Progenitor cell of endocrine pancreas (in vitro differentiated cells): ENCODE measurements at regions not wholly inside any gene's neighbourhood (a gene's known extent, or its start where the extent isn't known, plus 50 kb on each side); places are given as distances from the start of the nearest gene placed in this dataset.

ENCODE experiments used
- DNase-seq: peaks from one replicate; pipeline ENCODE4 v3.0.0; 2021; ENCODE audit warnings: low spot score; ENCODE audit not compliant: unreplicated experiment
- H3K27ac Mint-ChIP-seq: 2 replicates; pipeline ENCODE4 v1.8.0; 2021; ENCODE audit warnings: mild to moderate bottlenecking, moderate library complexity, mixed read lengths
- H3K27me3 Mint-ChIP-seq: 2 replicates; pipeline ENCODE4 v1.8.0; 2021; ENCODE audit warnings: mixed read lengths
- H3K36me3 Mint-ChIP-seq: 2 replicates; pipeline ENCODE4 v1.8.0; 2022; ENCODE audit warnings: mixed read lengths; ENCODE audit not compliant: insufficient read depth
- H3K4me1 Mint-ChIP-seq: 2 replicates; pipeline ENCODE4 v1.8.0; 2021; ENCODE audit warnings: low read depth, mixed read lengths
- H3K4me3 Mint-ChIP-seq: 2 replicates; pipeline ENCODE4 v1.8.0; 2021; ENCODE audit warnings: low read depth, mild to moderate bottlenecking, moderate library complexity, mixed read lengths
- H3K9me3 Mint-ChIP-seq: 2 replicates; pipeline ENCODE4 v1.8.0; 2021; ENCODE audit warnings: low read depth, mixed read lengths
- CTCF ChIP-seq: fragments of 200-600 bp; sonication (generic); IDR thresholded peaks from one replicate; pipeline ENCODE4 v1.5.0; 2021; ENCODE audit warnings: antibody characterized with exemption, mild to moderate bottlenecking; ENCODE audit not compliant: unreplicated experiment

GRCh38 chr2:37529830-37530415 lies 141.5 kb downstream of the CDC42EP3 start:
- no peak overlapping the region for H3K4me3 Mint-ChIP-seq
- no peaks in the 10 kb centered on the region for H3K36me3 Mint-ChIP-seq
- no peak overlapping the region for H3K27ac Mint-ChIP-seq
- TF ChIP-seq CTCF = no peak
- H3K9me3 Mint-ChIP-seq = peaks cover 3% of the 10 kb centered on the region
- DNase-seq = no peak
- no peaks in the 10 kb centered on the region for H3K27me3 Mint-ChIP-seq
- H3K4me1 Mint-ChIP-seq = peaks cover 10% of the 10 kb centered on the region

- no peak for TF ChIP-seq CTCF
- no peaks in the 10 kb centered on the region for H3K27me3 Mint-ChIP-seq
- peaks cover 7% of the 10 kb centered on the region for H3K4me1 Mint-ChIP-seq
- no peaks in the 10 kb centered on the region for H3K9me3 Mint-ChIP-seq
- no peak overlapping the region for H3K27ac Mint-ChIP-seq
- DNase-seq = no peak
- H3K36me3 Mint-ChIP-seq = peaks cover 1% of the 10 kb centered on the region
- no peak overlapping the region for H3K4me3 Mint-ChIP-seq
Observed at GRCh38 chr2:37532503-37532902, 138.9 kb downstream of the CDC42EP3 start.

- TF ChIP-seq CTCF = no peak
- H3K36me3 Mint-ChIP-seq = peaks cover 1% of the 10 kb centered on the region
- H3K27ac Mint-ChIP-seq = no peak overlapping the region
- peaks cover under 1% of the 10 kb centered on the region for H3K4me1 Mint-ChIP-seq
- no peaks in the 10 kb centered on the region for H3K9me3 Mint-ChIP-seq
- no peak for DNase-seq
- H3K4me3 Mint-ChIP-seq = no peak overlapping the region
- no peaks in the 10 kb centered on the region for H3K27me3 Mint-ChIP-seq
Observed at GRCh38 chr2:37537316-37537715, 134.1 kb downstream of the CDC42EP3 start.

GRCh38 chr2:37541516-37541915 lies 129.9 kb downstream of the CDC42EP3 start:
- Mint-ChIP-seq H3K27ac (no peak overlapping the region), H3K4me3 (no peak overlapping the region), H3K36me3 (no peaks in the 10 kb centered on the region), H3K27me3 (no peaks in the 10 kb centered on the region), H3K9me3 (no peaks in the 10 kb centered on the region), H3K4me1 (peaks cover 3% of the 10 kb centered on the region)
- no peak for TF ChIP-seq CTCF
- no peak for DNase-seq

GRCh38 chr2:37543999-37544557 lies 127.4 kb downstream of the CDC42EP3 start:
- peaks cover 3% of the 10 kb centered on the region for H3K4me1 Mint-ChIP-seq
- DNase-seq = no peak
- no peaks in the 10 kb centered on the region for H3K36me3 Mint-ChIP-seq
- H3K27ac Mint-ChIP-seq = no peak overlapping the region
- H3K27me3 Mint-ChIP-seq = no peaks in the 10 kb centered on the region
- TF ChIP-seq CTCF = no peak
- no peak overlapping the region for H3K4me3 Mint-ChIP-seq
- H3K9me3 Mint-ChIP-seq = no peaks in the 10 kb centered on the region
